Esophagus muscularis mucosa (tissue), 4 donors: ENCODE measurements at regions not wholly inside any gene's neighbourhood (a gene's known extent, or its start where the extent isn't known, plus 50 kb on each side); places are given as distances from the start of the nearest gene placed in this dataset.

Experiments used
- DNase-seq: peaks from one replicate; pipeline ENCODE4 v3.0.0-alpha.2; 2017; ENCODE audit errors: extremely low spot score
- H3K27ac ChIP-seq, 4 donors: fragments of 200-600 bp; sonication (generic); replicated peaks in 1 of 4; 1 replicate in 3 of 4; 2 replicates in 1 of 4; pipeline ENCODE4 v1.5.1; 2016 to 2019; ENCODE audit warnings: mild to moderate bottlenecking in 1 of 4
- H3K27me3 ChIP-seq, 4 donors: fragments of 200-600 bp; sonication (generic); one replicate each; pipeline versions ENCODE4 v1.5.1 to v1.6.0; 2016 to 2019
- H3K36me3 ChIP-seq, 4 donors: fragments of 200-600 bp; sonication (generic); one replicate each; pipeline ENCODE4 v1.5.1; 2016 to 2019
- H3K4me1 ChIP-seq, 4 donors: fragments of 200-600 bp; sonication (generic); one replicate each; pipeline ENCODE4 v1.5.1; 2016 to 2019
- H3K4me3 ChIP-seq, 4 donors: fragments of 200-600 bp; sonication (generic); 1 replicate in 2 of 4; 2 replicates in 2 of 4; pipeline ENCODE4 v1.5.1; 2016 to 2019; ENCODE audit warnings: mild to moderate bottlenecking in 4 of 4, moderate library complexity in 1 of 4
- H3K9me3 ChIP-seq, 4 donors: fragments of 200-600 bp; sonication (generic); 1 replicate in 3 of 4; 2 replicates in 1 of 4; pipeline ENCODE4 v1.5.1; 2016 to 2019
- EP300 ChIP-seq: sonication (generic); formaldehyde crosslinking; IDR thresholded peaks from one replicate; pipeline ENCODE4 v1.6.1; 2017; ENCODE audit warnings: antibody characterized with exemption
- POLR2A ChIP-seq: fragments of 450-650 bp; IDR thresholded peaks from one replicate; pipeline ENCODE4 v1.6.1; 2017; ENCODE audit warnings: antibody characterized with exemption, moderate library complexity, mild to moderate bottlenecking, low read depth
- POLR2AphosphoS5 ChIP-seq, 2 donors: sonication (generic); formaldehyde crosslinking; IDR thresholded peaks; one replicate each; pipeline ENCODE4 v1.6.1; 2017; ENCODE audit warnings: antibody characterized with exemption in 2 of 2
- WGBS: methylation state at CpG from one replicate; pipeline ENCODE4 v1.1.5; 2018; 5-methylcytosine and 5-hydroxymethylcytosine counted together
- intact Hi-C: fragments of 100-400 bp; cut with DNase I; formaldehyde crosslinking; loops from one replicate; pipeline ENCODE4 v1.15.1; 2023
- TF ChIP-seq, protein P1 (sequence below), 3 experiments: fragments of 200-600 bp in 2 of 3; fragments of 450-650 bp in 1 of 3; sonication (generic) in 2 of 3; IDR thresholded peaks; one replicate each; pipeline ENCODE4 v1.5.1; 2017 to 2019; ENCODE audit warnings: antibody characterized with exemption in 3 of 3, mild to moderate bottlenecking in 2 of 3, moderate library complexity in 1 of 3

DNA sequence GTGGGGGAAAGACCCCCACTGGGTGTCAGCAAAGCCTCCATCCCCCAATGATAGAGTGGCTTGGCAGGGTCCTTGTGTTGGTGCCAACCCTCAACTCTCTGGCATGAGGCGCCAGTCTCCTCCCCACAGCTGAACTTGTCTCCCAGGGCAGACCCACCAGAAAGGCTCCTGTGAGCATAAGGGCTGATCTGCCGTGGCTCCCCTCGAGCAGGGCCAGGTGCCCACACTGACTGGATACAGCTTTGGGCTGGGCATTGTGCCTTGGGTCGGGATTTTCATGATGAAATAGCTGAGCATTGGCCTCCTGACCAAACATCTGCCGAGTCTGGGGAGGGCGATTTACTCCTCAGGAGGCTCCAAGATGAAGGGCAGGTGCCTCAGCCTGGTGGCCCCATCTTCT is 68.1 kb upstream of the NPTX2 start:
- Histone ChIP-seq H3K27me3 (peaks cover 0 to 9% (median 0%) of the 10 kb centered on the region in 4 donors), H3K27ac (no peak overlapping the region), H3K4me1 (no peaks in the 10 kb centered on the region), H3K4me3 (no peak overlapping the region), H3K9me3 (peaks cover 0 to 25% (median 13%) of the 10 kb centered on the region in 4 donors), H3K36me3 (no peaks in the 10 kb centered on the region)
- intact Hi-C loops, result no loop called here
- TF ChIP-seq, protein P1, sequence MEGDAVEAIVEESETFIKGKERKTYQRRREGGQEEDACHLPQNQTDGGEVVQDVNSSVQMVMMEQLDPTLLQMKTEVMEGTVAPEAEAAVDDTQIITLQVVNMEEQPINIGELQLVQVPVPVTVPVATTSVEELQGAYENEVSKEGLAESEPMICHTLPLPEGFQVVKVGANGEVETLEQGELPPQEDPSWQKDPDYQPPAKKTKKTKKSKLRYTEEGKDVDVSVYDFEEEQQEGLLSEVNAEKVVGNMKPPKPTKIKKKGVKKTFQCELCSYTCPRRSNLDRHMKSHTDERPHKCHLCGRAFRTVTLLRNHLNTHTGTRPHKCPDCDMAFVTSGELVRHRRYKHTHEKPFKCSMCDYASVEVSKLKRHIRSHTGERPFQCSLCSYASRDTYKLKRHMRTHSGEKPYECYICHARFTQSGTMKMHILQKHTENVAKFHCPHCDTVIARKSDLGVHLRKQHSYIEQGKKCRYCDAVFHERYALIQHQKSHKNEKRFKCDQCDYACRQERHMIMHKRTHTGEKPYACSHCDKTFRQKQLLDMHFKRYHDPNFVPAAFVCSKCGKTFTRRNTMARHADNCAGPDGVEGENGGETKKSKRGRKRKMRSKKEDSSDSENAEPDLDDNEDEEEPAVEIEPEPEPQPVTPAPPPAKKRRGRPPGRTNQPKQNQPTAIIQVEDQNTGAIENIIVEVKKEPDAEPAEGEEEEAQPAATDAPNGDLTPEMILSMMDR (IDR thresholded peaks at IDR 0.05), result no peak
- no peak for TF ChIP-seq EP300
- no peak for TF ChIP-seq POLR2AphosphoS5 (IDR thresholded peaks at IDR 0.05)
- TF ChIP-seq POLR2A, result no peak
- DNase-seq, result no peak
- 90% methylated on average over 4 of the region's 6 CpGs for WGBS

DNA sequence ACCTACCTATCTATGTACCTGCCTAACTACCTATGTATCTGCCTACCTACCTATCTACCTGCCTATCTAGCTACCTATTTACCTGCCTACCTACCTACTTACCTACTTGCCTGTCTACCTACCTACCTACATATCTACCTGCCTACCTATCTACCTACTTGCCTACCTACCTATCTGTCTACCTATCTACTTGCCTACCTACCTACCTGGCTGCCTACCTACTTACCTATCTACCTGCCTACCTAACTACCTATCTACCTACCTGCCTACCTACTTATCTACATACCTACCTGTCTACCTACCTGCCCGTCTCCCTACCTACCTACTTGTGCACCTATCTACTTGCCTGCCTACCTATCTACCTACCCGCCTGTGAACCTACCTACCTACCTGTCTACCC is 68.7 kb upstream of the NPTX2 start:
- no peak for DNase-seq
- Histone ChIP-seq H3K9me3 (peaks cover 0 to 23% (median 13%) of the 10 kb centered on the region in 4 donors), H3K4me3 (no peak overlapping the region), H3K27ac (no peak overlapping the region), H3K4me1 (no peaks in the 10 kb centered on the region), H3K27me3 (peaks cover 0 to 14% (median 0%) of the 10 kb centered on the region in 4 donors), H3K36me3 (no peaks in the 10 kb centered on the region)
- intact Hi-C loops, result no loop called here
- TF ChIP-seq POLR2AphosphoS5 (IDR thresholded peaks at IDR 0.05) (no peak), EP300 (no peak), POLR2A (no peak)
- TF ChIP-seq, protein P1 (IDR thresholded peaks at IDR 0.05), result no peak
- 94% methylated on average over 2 of the region's 2 CpGs for WGBS

DNA sequence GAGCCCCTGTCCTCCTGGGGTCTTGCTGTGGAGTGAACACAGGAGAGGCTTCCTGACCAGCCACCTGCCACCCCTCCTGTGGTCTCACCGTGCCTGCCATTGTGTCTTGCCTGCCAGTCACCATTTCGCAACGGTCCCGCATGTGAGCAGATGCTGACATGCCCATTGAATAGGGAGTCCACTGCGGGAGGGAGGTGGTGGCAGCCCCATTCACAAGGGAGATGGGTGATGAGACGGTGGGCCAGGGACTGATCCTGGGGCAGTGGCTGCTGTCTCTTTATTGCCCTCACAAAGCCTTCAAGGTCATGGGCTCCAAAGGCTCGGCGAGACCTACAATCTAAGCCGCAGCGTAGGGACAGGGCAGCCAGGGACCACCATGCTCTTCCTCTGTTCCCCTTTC is 76.0 kb upstream of the NPTX2 start:
- Histone ChIP-seq H3K27ac (no peak overlapping the region), H3K4me1 (no peaks in the 10 kb centered on the region), H3K36me3 (no peaks in the 10 kb centered on the region), H3K9me3 (peaks cover 0 to 4% (median 0%) of the 10 kb centered on the region in 4 donors), H3K4me3 (no peak overlapping the region), H3K27me3 (peaks cover 0 to 23% (median 0%) of the 10 kb centered on the region in 4 donors)
- TF ChIP-seq EP300 (no peak), POLR2AphosphoS5 (IDR thresholded peaks at IDR 0.05) (no peak), POLR2A (no peak)
- TF ChIP-seq, protein P1 (IDR thresholded peaks at IDR 0.05), result no peak
- intact Hi-C loops, result no loop called here
- no peak for DNase-seq
- 91% methylated on average over 9 of the region's 10 CpGs for WGBS

DNA sequence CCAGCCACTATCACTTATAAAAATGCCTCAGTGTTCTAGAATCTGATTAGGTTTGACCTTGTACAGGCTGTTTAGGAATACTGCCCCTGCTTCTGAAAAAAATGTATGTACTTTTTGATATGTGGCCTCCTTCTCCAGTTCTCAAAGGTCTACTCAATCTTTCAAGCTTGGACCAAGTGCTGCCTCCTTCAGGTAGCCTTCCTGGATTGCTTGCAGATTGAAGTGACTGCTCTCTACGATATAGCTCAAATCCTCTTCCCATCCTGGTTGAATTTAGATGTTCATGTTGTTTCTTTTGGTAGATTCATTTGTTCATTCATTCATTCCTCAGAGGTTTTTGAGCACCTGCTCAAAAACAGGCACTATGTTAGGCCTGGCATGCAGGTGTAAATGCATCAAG is 77.2 kb upstream of the NPTX2 start:
- H3K27me3 ChIP-seq, result peaks cover 0 to 21% (median 0%) of the 10 kb centered on the region in 4 donors
- H3K27ac ChIP-seq, result no peak overlapping the region
- no peaks in the 10 kb centered on the region for H3K36me3 ChIP-seq
- no peak for TF ChIP-seq POLR2A
- no peak for TF ChIP-seq EP300
- TF ChIP-seq, protein P1 (IDR thresholded peaks at IDR 0.05), result no peak
- no peak for TF ChIP-seq POLR2AphosphoS5 (IDR thresholded peaks at IDR 0.05)
- intact Hi-C loops, result no loop called here
- H3K4me1 ChIP-seq, result no peaks in the 10 kb centered on the region
- peaks cover 0 to 4% (median 0%) of the 10 kb centered on the region in 4 donors for H3K9me3 ChIP-seq
- DNase-seq, result no peak
- 67% methylated on average over 1 of the region's 1 CpG for WGBS
- H3K4me3 ChIP-seq, result no peak overlapping the region

DNA sequence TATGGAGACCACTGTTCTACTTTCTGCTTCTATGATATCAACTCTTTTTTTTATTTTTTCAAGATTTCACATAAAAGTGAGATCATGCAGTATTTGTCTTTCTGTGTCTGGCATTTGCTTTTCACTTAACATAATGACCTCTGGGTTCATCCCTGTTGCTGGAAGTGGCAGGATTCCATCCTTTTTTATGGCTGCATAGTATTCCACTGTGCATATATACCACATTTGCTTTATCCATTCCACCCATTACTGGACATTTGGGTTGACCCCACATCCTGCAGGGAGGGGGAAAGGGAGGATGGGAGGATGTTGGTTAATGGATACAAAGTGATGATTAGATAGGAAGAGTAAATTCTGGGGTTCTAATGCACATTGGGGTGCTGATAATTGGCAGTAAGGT is 80.3 kb upstream of the NPTX2 start:
- no peak for TF ChIP-seq POLR2AphosphoS5 (IDR thresholded peaks at IDR 0.05)
- no peak for TF ChIP-seq EP300
- no peak for TF ChIP-seq POLR2A
- TF ChIP-seq, protein P1 (IDR thresholded peaks at IDR 0.05), result no peak
- Histone ChIP-seq H3K9me3 (peaks cover 0 to 5% (median 2%) of the 10 kb centered on the region in 4 donors), H3K4me1 (no peaks in the 10 kb centered on the region), H3K4me3 (no peak overlapping the region), H3K27me3 (no peaks in the 10 kb centered on the region), H3K27ac (no peak overlapping the region), H3K36me3 (no peaks in the 10 kb centered on the region)
- intact Hi-C loops, result no loop called here
- DNase-seq, result no peak
